Liver (tissue), 8 donors: ENCODE measurements at regions not wholly inside any gene's neighbourhood (a gene's known extent, or its start where the extent isn't known, plus 50 kb on each side); places are given as distances from the start of the nearest gene placed in this dataset.

ENCODE experiments used
- DNase-seq: peaks from one replicate; pipeline ENCODE4 v3.0.0-alpha.2; 2017; ENCODE audit warnings: low spot score
- H3K27ac ChIP-seq, 2 donors: one replicate each; pipeline ENCODE4 v1.7.0; 2013; ENCODE audit warnings: inconsistent platforms in 2 of 2, low read length in 2 of 2, control low read depth in 1 of 2, low read depth in 1 of 2, mild to moderate bottlenecking in 1 of 2
- H3K27me3 ChIP-seq, 4 donors: one replicate each; pipeline versions ENCODE4 v1.6.1 to v1.7.0; 2013; ENCODE audit warnings: low read length in 3 of 4, inconsistent platforms in 1 of 4, mild to moderate bottlenecking in 1 of 4, moderate library complexity in 1 of 4; ENCODE audit not compliant: control insufficient read depth in 4 of 4, insufficient read depth in 4 of 4
- H3K36me3 ChIP-seq, 4 donors: one replicate each; pipeline versions ENCODE4 v1.6.1 to v1.7.0; 2013; ENCODE audit warnings: low read length in 3 of 4, mild to moderate bottlenecking in 3 of 4, low read depth in 1 of 4, moderate library complexity in 1 of 4; ENCODE audit not compliant: control insufficient read depth in 4 of 4, insufficient read depth in 3 of 4
- H3K4me1 ChIP-seq, 4 donors: one replicate each; pipeline versions ENCODE4 v1.6.1 to v1.7.0; 2013; ENCODE audit warnings: low read length in 3 of 4, mild to moderate bottlenecking in 3 of 4, moderate library complexity in 1 of 4; ENCODE audit not compliant: control insufficient read depth in 4 of 4, insufficient read depth in 4 of 4
- H3K4me3 ChIP-seq, 3 donors: one replicate each; pipeline versions ENCODE4 v1.6.1 to v1.7.0; 2013; ENCODE audit warnings: low read length in 3 of 3, control low read depth in 1 of 3, low read depth in 1 of 3, mild to moderate bottlenecking in 1 of 3
- H3K9ac ChIP-seq, 2 donors: one replicate each; pipeline ENCODE4 v1.7.0; 2013; ENCODE audit warnings: low read length in 2 of 2, mild to moderate bottlenecking in 2 of 2, moderate library complexity in 2 of 2, control low read depth in 1 of 2, low read depth in 1 of 2
- H3K9me3 ChIP-seq, 4 donors: one replicate each; pipeline versions ENCODE4 v1.6.1 to v1.7.0; 2013; ENCODE audit warnings: low read length in 3 of 4; ENCODE audit not compliant: control insufficient read depth in 4 of 4
- EGR1 ChIP-seq, 2 donors: IDR thresholded peaks; 2 replicates each; pipeline ENCODE4 v1.6.1; 2016 to 2018; ENCODE audit warnings: antibody characterized with exemption in 2 of 2, low read depth in 2 of 2
- FOXA1 ChIP-seq: IDR thresholded peaks from 2 replicates; pipeline ENCODE4 v1.6.1; 2016; ENCODE audit warnings: antibody characterized with exemption
- GABPA ChIP-seq, 2 donors: IDR thresholded peaks in 1 of 2; conservative IDR thresholded peaks in 1 of 2; 2 replicates each; pipeline ENCODE4 v1.6.1; 2016; ENCODE audit warnings: antibody characterized with exemption in 2 of 2, mild to moderate bottlenecking in 1 of 2, moderate library complexity in 1 of 2
- HNF4G ChIP-seq: IDR thresholded peaks from 2 replicates; pipeline ENCODE4 v1.6.1; 2016; ENCODE audit warnings: antibody characterized with exemption
- JUND ChIP-seq, 2 donors: IDR thresholded peaks; 2 replicates each; pipeline ENCODE4 v1.6.1; 2016; ENCODE audit warnings: antibody characterized with exemption in 2 of 2
- NR2F2 ChIP-seq: IDR thresholded peaks from 2 replicates; pipeline ENCODE4 v1.6.1; 2016; ENCODE audit warnings: antibody characterized with exemption
- RAD21 ChIP-seq, 2 donors: IDR thresholded peaks; 2 replicates each; pipeline ENCODE4 v1.6.1; 2016; ENCODE audit warnings: antibody characterized with exemption in 2 of 2, mild to moderate bottlenecking in 2 of 2
- RXRA ChIP-seq, 2 donors: IDR thresholded peaks; 2 replicates each; pipeline ENCODE4 v1.6.1; 2017 to 2018; ENCODE audit warnings: antibody characterized with exemption in 2 of 2, mild to moderate bottlenecking in 1 of 2
- SP1 ChIP-seq: IDR thresholded peaks from 2 replicates; pipeline ENCODE4 v1.6.1; 2018; ENCODE audit warnings: antibody characterized with exemption, mild to moderate bottlenecking
- TAF1 ChIP-seq: conservative IDR thresholded peaks from 2 replicates; pipeline ENCODE4 v1.6.1; 2016; ENCODE audit warnings: antibody characterized with exemption, mild to moderate bottlenecking
- YY1 ChIP-seq: IDR thresholded peaks from 2 replicates; pipeline ENCODE4 v1.6.1; 2016; ENCODE audit warnings: antibody characterized with exemption, mild to moderate bottlenecking
- WGBS: extraction: QIAGEN DNeasy Blood & Tissue Kit; methylation state at CpG from one replicate; pipeline ENCODE4 v1.1.7; 2013; 5-methylcytosine and 5-hydroxymethylcytosine counted together
- TF ChIP-seq, protein P1 (sequence below): IDR thresholded peaks from 2 replicates; pipeline ENCODE4 v1.6.1; 2016; ENCODE audit warnings: antibody characterized with exemption
- TF ChIP-seq, protein P2 (sequence below): IDR thresholded peaks from 2 replicates; pipeline ENCODE4 v1.6.1; 2016; ENCODE audit warnings: antibody characterized with exemption
- TF ChIP-seq, protein P3 (sequence below): fragments of 150-350 bp; IDR thresholded peaks from 2 replicates; pipeline ENCODE4 v1.5.1; 2017; ENCODE audit warnings: improper control_type of control experiment, low read depth, low read length; ENCODE audit not compliant: missing input control
- TF ChIP-seq, protein P4 (sequence below): IDR thresholded peaks from 2 replicates; pipeline ENCODE4 v1.6.1; 2016; ENCODE audit warnings: antibody characterized with exemption, mild to moderate bottlenecking
- TF ChIP-seq, protein P5 (sequence below): IDR thresholded peaks from 2 replicates; pipeline ENCODE4 v1.6.1; 2016; ENCODE audit warnings: antibody characterized with exemption
- donor health status: healthy.
- donor health status: healthy.
- donor health status: healthy.
- donor health status: healthy.
- donor health status: healthy.

DNA sequence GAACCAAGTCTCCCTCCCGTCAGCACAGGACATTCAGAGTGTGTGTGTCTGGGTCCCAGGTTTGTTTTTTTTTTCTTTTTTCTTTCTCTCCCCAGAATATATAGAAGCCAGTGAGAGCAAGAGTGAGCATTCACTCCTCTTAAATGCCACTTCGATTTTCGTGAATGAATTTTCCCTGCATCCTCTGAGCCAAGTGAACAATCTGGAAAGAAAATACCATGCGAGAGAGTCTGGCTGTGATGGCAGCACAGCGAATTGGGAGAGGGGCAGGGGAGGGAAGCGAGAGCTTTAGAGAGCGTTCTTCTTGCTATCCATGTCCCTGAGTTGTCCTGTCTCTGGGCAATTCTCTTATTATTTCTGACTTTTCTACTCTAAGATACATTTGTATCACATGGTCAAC is 76.0 kb upstream of the RAB3GAP2 start:
- H3K27ac ChIP-seq, result no peak overlapping the region
- TF ChIP-seq YY1 (no peak), FOXA1 (no peak), RXRA (IDR thresholded peaks at IDR 0.05) (no peak), RAD21 (IDR thresholded peaks at IDR 0.05) (no peak), TAF1 (no peak), JUND (IDR thresholded peaks at IDR 0.05) (no peak), EGR1 (IDR thresholded peaks at IDR 0.05; ENCODE audit: low read depth in 2 of 2) (no peak)
- TF ChIP-seq, protein P1, sequence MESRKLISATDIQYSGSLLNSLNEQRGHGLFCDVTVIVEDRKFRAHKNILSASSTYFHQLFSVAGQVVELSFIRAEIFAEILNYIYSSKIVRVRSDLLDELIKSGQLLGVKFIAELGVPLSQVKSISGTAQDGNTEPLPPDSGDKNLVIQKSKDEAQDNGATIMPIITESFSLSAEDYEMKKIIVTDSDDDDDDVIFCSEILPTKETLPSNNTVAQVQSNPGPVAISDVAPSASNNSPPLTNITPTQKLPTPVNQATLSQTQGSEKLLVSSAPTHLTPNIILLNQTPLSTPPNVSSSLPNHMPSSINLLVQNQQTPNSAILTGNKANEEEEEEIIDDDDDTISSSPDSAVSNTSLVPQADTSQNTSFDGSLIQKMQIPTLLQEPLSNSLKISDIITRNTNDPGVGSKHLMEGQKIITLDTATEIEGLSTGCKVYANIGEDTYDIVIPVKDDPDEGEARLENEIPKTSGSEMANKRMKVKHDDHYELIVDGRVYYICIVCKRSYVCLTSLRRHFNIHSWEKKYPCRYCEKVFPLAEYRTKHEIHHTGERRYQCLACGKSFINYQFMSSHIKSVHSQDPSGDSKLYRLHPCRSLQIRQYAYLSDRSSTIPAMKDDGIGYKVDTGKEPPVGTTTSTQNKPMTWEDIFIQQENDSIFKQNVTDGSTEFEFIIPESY, result no peak
- TF ChIP-seq, protein P2, sequence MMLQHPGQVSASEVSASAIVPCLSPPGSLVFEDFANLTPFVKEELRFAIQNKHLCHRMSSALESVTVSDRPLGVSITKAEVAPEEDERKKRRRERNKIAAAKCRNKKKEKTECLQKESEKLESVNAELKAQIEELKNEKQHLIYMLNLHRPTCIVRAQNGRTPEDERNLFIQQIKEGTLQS, result no peak
- TF ChIP-seq, protein P3, sequence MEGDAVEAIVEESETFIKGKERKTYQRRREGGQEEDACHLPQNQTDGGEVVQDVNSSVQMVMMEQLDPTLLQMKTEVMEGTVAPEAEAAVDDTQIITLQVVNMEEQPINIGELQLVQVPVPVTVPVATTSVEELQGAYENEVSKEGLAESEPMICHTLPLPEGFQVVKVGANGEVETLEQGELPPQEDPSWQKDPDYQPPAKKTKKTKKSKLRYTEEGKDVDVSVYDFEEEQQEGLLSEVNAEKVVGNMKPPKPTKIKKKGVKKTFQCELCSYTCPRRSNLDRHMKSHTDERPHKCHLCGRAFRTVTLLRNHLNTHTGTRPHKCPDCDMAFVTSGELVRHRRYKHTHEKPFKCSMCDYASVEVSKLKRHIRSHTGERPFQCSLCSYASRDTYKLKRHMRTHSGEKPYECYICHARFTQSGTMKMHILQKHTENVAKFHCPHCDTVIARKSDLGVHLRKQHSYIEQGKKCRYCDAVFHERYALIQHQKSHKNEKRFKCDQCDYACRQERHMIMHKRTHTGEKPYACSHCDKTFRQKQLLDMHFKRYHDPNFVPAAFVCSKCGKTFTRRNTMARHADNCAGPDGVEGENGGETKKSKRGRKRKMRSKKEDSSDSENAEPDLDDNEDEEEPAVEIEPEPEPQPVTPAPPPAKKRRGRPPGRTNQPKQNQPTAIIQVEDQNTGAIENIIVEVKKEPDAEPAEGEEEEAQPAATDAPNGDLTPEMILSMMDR, result no peak
- TF ChIP-seq, protein P4, sequence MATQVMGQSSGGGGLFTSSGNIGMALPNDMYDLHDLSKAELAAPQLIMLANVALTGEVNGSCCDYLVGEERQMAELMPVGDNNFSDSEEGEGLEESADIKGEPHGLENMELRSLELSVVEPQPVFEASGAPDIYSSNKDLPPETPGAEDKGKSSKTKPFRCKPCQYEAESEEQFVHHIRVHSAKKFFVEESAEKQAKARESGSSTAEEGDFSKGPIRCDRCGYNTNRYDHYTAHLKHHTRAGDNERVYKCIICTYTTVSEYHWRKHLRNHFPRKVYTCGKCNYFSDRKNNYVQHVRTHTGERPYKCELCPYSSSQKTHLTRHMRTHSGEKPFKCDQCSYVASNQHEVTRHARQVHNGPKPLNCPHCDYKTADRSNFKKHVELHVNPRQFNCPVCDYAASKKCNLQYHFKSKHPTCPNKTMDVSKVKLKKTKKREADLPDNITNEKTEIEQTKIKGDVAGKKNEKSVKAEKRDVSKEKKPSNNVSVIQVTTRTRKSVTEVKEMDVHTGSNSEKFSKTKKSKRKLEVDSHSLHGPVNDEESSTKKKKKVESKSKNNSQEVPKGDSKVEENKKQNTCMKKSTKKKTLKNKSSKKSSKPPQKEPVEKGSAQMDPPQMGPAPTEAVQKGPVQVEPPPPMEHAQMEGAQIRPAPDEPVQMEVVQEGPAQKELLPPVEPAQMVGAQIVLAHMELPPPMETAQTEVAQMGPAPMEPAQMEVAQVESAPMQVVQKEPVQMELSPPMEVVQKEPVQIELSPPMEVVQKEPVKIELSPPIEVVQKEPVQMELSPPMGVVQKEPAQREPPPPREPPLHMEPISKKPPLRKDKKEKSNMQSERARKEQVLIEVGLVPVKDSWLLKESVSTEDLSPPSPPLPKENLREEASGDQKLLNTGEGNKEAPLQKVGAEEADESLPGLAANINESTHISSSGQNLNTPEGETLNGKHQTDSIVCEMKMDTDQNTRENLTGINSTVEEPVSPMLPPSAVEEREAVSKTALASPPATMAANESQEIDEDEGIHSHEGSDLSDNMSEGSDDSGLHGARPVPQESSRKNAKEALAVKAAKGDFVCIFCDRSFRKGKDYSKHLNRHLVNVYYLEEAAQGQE, result no peak
- no peaks in the 10 kb centered on the region for H3K4me1 ChIP-seq
- no peaks in the 10 kb centered on the region for H3K36me3 ChIP-seq
- H3K4me3 ChIP-seq, result no peak overlapping the region
- no peaks in the 10 kb centered on the region for H3K9me3 ChIP-seq
- WGBS, result 81% methylated on average over 7 of the region's 7 CpGs
- H3K27me3 ChIP-seq, result peaks cover 0 to 2% (median 0%) of the 10 kb centered on the region in 4 donors
- no peak overlapping the region for H3K9ac ChIP-seq
- DNase-seq, result no peak

DNA sequence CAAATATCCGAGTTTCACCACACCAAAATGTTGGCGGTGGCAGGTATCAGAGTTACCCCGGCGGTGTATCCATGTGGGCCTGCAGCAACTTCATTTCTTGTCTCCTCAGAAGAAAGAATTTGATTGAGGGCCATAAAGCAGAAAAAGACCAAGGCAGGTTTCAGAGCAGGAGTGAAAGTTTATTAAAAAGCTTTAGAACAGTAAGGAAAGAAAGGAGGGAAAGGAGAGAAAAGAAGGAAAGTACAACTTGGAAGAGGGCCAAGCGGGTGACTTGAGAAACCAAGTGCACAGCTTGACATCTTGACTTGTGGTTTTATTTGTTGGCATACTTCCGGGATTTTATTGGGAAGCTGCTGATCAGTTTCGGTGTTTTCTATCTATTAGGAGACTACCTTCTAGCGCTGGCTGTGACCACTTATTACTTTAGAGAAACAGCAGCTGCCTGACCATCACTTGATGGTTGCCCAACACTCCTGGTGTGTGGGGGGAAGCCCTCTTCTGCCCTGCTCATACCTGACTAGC is 75.5 kb upstream of the RAB3GAP2 start:
- peaks cover 0 to 2% (median 0%) of the 10 kb centered on the region in 4 donors for H3K27me3 ChIP-seq
- WGBS, result 88% methylated on average over 8 of the region's 8 CpGs
- DNase-seq, result no peak
- no peaks in the 10 kb centered on the region for H3K36me3 ChIP-seq
- TF ChIP-seq TAF1, result no peak
- TF ChIP-seq FOXA1, result no peak
- TF ChIP-seq, protein P1, result no peak
- no peak for TF ChIP-seq RXRA (IDR thresholded peaks at IDR 0.05)
- no peak for TF ChIP-seq NR2F2
- TF ChIP-seq RAD21 (IDR thresholded peaks at IDR 0.05), result no peak
- no peak for TF ChIP-seq EGR1 (IDR thresholded peaks at IDR 0.05; ENCODE audit: low read depth in 2 of 2)
- TF ChIP-seq GABPA (IDR thresholded peaks at IDR 0.05 in 1 of 2, conservative IDR thresholded peaks at IDR 0.05 in 1 of 2), result no peak
- no peak for TF ChIP-seq SP1
- TF ChIP-seq HNF4G, result no peak
- TF ChIP-seq, protein P5, sequence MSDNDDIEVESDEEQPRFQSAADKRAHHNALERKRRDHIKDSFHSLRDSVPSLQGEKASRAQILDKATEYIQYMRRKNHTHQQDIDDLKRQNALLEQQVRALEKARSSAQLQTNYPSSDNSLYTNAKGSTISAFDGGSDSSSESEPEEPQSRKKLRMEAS, result no peak
- H3K27ac ChIP-seq, result no peak overlapping the region
- H3K4me3 ChIP-seq, result no peak overlapping the region
- no peaks in the 10 kb centered on the region for H3K9me3 ChIP-seq
- no peak overlapping the region for H3K9ac ChIP-seq
- H3K4me1 ChIP-seq, result no peaks in the 10 kb centered on the region
